ENCODE measurements at regions not wholly inside any gene's neighbourhood (a gene's known extent, or its start where the extent isn't known, plus 50 kb on each side); places are given as distances from the start of the nearest gene placed in this dataset.
"Not testable (repeated sequence)": the region's sequence is repeated elsewhere in the genome, so short reads cannot be mapped to it uniquely, and the experiment has no call there.

DNA sequence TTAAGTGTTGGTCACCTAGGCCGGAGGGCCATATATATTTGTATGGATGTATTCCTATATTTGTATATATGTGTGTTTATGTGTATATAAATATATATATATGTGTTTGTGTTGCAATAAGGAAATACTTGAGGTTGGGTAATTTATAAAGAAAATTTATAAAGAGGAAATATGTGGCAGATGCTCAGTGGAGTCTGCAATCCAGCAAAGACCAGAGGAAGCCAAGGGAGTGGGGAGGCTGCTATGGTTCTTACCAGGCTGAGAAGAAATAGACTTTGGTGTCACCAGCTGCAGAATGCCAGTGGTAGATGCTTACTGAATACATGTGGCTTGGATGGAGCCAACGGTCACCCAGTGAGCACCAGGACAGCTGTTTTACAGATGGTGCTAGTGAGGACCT, 97.4 kb upstream of the ELOVL5 start:
- no peak for DNase-seq

DNA sequence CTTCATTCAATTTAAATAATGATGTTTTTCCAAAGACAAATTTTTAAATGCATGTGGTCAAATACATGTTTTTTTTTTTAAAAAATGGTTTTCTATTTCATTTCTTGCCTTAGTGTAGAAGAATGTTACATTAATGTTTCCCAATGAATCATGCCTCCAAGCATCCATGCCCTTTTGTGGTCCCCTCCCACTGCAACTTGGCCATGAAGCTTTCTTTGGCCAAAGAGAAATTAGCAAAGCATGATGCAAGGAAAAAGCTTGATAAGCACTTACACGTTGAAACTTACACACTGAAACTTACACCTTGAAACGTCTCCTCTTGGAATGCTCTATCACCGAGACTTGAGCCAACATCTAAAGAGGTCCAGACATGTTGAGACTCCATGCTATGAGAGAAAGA, 93.0 kb upstream of the ELOVL5 start:
- DNase-seq = no peak

DNA sequence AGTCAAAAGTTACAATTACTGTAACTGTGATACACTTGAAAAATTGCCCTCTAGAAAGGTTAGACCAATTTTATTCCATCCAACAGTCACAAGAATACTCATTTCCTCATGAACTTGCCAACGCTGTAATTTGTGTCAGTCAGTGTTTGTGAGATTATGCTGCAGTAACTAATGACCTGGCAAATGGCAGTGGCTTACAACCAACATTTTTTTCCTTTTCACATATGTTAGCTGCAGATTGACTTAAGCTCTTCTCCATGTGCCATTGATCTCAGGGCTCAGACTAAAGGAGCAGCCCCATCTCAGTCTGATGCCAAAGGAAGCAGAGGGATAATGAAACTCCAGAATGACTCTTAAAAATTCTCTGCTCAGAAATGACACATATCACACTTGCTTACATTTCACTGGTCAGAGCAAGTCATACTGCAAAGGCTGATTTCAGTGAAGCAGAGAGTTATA, 92.3 kb upstream of the ELOVL5 start:
- no peak for DNase-seq

DNA sequence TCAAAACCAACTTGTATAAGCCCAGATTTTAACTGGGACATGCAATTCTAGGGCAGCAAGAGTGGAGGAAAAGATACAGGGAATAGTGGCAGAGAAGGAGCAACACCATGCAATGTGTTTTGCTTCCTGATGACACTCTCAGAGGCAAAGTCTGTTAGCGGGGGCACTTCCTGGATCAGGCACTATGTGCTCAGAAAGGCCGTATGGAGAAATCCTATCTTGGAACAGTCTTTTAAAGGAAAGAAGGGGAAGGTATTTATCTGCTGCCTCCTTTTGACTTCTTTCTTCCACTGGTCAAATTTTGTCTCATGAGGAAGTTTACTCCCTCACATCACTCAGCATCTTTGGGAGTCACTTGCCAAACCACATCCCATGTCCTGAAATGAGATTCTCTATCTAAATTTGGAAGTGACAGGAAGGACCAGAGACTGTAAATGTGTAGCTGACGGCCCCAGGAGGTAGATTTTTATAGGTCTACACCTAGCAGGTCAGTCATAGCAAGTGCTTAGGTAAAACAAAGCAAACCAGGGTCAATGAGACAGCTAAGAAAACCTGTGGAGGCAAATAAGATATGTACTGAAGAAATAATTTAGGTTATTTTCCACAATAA, 91.7 kb upstream of the ELOVL5 start:
- no peak for DNase-seq

DNA sequence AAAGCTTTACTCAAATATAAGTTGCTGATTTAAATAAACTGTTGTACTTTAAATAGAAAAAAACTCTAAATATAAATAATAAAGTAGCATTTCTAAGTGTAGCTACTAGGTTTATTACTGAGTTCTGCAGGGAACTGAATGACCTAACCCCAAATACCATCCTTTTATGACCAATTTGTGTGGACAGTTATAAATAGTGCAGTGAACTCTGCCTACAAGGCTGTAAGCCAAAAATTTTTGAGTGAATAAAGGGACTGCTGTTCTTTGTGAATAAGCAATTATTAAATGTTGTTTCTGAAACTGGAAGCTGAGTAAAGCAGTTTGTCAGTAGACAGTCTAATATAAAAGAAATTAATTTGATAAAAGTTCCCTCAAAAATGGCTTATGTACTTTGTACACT, 90.8 kb upstream of the ELOVL5 start:
- no peak for DNase-seq

DNA sequence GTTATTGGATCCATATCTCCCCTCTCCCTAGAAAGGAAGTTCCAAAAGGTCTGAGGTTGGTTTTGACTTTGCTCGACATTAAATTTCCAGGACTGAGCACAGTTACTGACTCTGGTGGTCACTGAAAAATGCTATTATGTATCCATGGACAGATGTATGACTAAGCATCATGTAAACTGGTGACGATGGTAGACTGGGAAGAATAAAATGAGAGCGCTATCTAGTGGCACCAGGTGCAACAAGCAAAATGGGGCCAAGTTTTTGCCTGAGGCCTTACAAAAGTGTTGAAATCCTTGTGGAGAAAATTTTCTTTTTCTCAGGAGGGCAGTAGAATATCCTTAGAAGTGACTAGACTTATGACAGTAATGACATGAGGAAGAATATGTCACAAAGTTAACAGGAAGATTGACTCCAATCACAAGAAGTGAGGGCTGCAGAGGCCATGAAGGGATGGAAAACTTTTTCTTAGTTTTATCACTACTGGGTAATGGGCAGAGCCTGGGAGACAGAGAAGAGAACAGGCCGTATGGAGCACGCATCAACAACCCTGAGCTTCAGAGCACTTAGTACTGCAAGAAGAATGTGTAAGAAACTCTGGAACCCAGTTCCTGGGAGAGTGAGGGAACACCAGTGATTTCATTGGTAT, 88.9 kb upstream of the ELOVL5 start:
- peak; percentile 49 to 58 for DNase-seq

DNA sequence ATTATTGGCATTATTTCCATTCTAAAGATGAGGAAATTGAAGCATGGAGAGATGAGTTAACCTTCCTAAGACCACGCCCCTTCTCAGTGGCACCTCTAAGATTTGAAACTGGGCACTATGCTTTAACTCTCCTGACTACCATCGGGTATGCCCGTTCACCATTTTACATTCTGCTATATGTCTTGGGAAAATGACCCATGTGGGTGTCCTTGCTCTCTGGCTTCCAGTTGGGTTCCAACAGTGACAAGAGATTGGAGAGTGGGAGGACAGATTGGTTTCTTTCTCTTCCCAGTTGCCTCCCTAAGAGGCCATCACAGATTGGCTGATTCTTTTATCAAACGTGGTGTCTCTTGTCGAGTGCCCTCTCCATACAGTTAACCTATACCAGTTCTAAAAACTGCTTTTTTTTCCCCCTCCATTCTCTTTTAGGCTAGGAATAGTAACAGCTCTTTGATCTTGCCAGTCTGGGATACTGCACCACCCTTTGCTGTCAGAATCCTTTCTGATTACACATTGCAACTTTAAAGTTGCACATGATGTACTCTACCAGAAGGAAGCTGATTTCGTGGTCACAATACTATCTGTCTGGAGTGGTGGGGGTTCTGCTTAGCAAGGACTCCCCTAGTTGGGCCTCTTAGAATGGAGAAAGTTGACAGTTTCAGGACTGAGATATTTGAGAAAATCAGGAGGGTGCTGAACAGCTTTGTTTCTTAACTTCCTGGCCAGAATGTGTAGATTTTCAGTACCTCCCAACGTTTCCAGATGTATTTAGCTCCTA, 88.0 kb upstream of the ELOVL5 start:
- no peak for DNase-seq

DNA sequence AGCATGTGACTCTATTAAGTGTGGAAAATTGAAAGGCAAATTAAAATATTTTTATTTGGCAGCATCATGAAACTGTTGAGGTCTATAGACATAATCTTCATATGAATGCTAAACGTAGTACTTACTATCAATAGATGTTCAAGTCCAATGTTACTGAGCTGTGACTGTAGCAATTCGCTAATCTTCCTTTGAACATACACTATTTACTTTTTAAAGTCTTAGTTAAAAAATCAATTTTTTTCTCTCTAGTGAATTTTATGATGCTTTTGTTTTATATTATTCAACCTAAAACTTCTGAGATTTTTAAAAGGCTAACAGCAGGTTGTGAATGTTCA, 85.2 kb upstream of the ELOVL5 start:
- no peak for DNase-seq

DNA sequence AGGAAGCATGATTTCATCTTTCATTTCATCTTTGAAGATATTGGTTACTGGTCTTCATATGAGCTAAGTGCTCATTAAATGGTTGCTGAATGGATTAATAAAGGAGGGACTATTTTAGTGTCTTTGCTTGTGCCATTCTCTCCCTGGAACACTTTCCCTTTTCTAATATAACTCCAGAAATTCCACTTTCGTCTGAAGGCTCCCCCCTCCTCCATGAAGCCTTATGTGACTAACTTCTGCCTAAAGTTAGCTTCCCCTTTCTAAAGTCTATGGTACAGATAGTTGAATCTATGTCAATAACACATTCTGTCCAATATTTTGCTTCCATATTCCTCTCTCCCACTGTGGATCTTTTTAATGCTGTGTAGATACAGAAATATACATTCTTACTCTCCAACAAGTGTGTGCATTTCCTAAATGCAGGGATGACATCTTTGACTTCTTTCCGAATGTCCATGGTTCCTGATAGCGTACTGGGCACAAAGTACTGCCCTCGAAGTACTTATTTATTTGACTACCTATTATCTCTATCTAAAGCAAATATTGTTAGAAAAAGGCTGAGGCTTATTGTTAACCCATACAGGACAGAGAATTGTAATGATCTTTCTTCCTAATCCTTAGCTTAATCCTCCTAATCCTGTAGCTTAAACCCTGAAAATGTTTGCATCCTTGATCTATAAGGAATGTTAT, 84.7 kb upstream of the ELOVL5 start:
- no peak for DNase-seq

DNA sequence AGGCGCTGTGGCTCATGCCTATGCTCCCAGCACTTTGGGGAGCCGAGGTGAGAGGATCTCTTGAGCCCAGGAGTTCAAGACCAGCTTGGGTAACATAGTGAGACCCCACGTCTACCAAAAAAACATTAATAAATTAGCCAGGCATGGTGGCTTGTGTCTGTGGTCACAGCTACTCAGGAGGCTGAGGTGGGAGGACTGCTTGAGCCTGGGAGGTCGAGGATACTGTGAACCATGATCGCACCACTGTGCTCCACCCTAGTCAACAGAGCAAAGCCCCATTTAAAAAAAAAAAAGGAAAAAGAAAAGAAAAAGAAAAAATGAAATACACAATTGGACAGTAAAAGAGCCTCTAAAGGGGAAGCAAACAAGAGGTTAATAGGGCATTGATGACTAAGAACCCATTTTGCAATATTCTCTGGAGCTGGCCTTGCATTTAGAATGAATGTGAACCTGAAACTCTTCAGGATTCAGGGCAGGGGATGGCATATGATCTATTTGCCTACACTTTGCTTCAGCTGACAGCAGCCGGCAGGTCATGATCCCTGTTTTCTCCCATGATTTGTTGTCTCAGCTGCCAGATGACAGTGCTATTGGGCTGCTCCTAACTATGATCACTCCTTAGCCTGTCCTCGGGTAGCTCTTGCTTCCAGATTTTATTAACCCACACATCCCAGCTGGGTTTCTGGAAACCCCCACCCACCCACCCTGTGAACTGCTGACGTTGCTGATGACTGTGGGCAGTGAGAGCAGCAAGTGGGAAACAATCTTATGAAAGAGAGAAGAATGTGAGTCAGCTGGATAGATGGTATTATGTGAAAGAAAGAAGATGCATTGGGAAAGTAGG, 83.8 kb upstream of the ELOVL5 start:
- no peak for DNase-seq

DNA sequence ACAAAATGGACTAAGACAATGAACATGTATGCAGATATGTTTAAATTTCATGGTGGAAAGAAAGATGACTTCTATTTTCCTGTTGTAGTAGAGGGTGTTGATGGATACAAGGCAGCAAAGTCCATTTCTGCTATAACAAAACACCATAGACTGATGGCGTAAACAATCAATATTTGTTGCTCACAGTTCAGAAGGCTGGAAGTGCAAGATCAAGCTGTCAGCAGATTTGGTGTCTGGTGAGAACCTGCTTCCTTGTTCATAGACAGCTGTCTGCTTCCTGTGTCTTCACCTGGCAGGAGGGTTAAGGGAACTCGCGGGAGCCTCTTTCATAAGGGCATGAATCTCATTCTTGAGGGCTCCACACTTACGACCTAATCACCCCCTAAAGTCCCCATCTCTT, 83.0 kb upstream of the ELOVL5 start:
- DNase-seq = no peak

DNA sequence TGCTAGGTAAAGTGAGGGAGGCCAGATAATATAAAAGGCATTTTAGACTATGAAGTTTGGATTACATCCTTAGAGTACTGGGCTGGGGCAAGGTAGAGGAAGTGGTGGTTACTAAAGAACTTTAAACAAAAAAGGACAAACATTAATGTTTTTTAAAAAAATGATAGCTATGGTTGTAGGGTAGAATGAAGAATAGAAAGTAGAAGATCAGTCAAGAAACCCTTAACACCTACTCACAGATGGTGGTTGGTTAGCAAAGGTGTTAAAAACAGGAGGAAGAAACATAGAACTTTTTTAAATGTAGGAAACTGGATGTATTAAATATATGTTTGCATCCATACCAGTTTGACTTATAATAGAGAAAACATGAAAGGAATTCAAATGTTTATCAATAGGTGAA, 80.7 kb upstream of the ELOVL5 start:
- DNase-seq = no peak

DNA sequence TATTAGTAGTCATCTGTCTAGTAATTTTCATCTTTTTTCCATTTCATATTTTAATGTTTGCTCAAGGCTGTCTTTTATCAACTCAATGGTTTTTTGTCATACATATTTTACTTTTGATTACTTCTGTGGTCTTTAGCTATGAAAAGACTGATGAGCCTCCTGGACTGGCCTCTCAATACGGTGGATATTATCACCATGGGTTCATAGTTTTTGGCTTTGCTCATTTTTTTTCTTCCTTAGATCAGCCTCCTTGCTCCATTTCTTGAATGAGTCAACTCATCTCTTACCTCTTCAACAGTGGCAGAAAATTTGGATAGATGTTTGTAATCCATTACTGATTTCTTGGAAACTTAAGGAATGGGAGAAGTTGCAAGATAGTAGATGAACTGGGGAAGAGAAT, 80.1 kb upstream of the ELOVL5 start:
- DNase-seq = no peak

DNA sequence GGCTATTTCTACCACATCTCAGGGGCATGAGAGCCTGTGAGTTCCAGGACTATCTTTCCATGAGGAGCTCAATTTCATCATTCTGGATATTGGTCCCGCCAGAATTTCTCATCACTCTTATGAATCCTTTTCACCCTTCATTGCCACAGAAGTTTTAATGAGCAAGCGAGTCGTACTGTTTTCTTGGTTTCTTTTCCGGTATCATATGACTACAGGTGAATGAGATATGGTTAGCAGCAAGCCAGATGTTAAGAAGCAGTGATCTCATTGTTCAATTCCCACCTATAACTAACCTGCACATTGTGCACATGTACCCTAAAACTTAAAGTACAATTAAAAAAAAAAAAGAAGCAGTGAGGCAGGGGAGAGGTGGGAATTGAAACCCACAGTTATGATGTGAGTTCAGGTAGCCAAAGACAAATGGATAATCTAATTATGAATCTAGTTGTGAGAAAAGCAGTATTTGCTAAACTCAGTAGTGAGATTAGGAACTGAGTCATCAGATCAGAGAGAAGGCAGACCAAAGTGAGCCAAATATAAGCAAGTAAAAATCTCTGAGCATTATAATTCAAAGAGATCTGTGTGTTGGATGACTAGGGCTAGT, 78.0 kb upstream of the ELOVL5 start:
- no peak for DNase-seq

DNA sequence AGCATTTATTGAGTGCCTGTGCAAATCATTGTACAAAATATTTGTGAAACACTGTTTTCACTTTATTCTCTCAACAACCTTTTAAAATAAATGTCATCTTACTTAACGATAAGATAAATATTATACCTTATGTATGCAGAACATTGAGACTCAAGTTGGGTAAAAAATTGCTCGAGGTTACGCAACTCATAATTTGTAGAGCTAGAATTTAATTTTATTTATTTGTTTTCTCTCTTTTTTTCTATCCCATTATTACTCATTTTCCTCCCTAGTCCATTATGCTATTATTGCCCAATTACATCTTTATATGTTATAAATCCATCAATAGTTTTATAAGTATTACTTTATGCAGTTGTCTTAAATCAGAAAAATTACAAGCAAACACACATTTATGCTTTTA, 77.4 kb upstream of the ELOVL5 start:
- DNase-seq = no peak

DNA sequence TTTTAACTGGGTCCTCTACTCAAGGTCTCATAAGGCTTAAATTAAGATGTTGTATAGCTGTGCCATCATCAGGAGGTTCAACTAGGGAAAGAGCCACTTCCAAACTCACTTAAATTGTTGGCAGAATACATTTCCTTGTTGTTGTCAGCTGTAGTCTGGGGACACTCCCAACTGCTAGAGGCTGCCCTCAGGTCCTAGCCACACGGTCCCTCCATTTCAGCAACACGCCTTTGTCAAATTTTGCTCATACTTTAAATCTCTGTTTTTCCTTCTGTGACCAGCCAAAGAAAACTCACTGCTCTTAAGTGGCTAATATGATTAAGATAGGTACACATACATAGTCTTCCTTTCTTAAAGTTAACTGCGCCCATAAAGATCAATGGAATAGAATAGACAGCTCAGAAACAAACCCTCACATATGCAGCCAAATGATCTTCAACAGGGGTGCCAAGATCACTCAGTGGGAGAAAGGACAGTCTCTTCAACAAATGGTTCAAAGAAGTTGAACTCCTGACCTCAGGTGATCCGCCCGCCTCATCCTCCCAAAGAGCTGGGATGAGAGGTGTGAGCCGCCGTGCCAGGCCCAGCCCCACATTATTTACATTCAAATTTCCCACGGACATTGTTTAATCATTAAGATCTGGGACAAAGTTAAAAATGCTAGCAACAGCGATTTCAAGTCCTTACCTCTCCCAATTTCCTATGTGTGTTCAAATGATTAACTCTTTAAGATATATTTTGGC, 76.4 kb upstream of the ELOVL5 start:
- no peak for DNase-seq

DNA sequence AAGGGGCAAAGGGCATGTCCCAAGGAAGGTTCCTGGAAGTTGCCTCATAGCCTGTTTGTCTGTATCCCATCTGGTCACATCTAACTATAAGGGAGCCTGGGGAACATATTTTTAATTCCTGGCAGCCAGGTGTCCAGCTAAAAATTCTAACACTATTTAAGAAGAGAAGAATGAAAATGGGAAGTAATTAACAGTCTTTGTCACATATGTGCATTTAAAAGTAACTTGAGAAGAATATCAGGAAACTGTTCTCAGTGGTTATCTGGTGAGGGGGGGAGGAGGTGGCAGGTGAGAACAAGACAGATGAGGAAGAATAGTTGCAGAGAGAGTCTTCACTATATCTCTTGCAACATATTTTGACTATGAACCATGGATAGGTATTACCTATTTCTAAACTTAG, 75.5 kb upstream of the ELOVL5 start:
- DNase-seq = no peak

DNA sequence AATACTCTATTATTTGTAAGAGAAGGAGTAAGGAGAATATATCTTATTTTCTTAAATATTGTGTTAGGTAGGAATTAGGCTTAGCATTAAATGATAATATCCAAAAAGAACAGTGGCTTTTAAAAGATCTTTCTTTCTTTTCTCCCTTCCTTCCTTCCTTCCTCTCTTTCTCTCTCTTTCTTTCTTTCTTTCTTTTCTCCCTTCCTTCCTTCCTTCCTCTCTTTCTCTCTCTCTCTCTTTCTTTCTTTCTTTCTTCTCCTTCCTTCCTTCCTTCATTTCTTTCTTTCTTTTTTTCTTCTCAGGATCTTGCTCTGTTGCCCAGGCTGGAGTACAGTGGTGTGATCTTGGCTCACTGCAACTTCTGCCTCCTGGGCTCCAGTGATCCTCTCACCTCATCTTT, 74.8 kb upstream of the ELOVL5 start:
- not testable (repeated sequence) for DNase-seq

DNA sequence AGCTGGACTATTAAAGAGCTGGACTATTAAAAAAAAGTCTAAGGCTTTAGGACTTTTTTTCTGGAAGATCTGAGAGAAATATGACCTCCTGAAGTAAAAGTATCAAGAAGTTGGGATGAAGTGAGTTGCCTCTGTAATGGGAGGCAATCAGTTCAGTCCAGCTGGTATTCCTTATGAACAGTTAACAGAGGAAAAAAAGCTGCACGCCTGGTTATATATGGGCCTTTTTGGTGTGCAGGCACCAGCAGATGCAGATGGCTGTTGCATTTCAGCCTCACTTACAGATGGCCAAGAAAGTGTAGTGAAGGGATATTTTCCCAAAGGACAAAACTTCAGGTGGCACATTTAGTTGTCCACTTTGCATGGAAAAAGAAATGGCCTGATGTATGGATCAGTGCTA, 70.3 kb upstream of the ELOVL5 start:
- no peak for DNase-seq

DNA sequence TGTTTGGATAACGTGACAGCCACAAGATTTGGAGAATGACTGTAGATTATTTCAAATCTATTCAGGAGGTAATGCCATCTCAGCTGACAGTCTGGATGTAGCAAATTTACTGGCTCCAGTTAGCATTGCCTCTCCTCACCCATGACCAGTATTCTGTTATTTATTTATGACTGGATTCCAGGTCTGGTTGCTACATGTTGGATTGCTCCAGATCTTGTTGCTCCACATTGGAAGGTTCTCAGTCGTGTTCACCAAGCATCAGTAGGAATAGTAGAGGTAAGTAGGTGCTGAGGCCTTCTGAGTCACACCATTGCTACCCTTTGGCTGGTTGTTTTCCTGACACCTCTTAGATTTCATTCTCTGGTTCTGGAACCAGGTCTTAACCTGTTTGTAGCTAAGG, 69.5 kb upstream of the ELOVL5 start:
- DNase-seq = no peak

DNA sequence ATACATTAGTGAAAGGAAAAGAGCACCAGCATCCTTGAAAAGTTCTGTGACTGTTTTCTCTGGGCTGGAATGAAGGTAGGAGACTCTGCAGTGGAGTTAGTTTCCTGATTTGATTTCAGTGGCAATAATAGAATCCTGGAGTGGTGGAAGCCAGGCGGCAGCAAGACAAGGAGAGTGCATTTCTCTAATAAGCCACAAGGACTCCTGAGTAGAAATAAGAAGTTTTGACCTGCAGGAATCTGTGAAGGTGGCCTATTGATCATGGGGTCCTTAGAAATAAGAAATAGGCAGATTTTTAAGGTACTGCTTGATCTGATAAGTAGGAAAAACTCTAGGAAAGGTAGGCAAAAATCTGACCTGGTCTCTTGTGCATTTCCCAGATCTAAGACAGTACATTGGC, 68.4 kb upstream of the ELOVL5 start:
- no peak for DNase-seq

DNA sequence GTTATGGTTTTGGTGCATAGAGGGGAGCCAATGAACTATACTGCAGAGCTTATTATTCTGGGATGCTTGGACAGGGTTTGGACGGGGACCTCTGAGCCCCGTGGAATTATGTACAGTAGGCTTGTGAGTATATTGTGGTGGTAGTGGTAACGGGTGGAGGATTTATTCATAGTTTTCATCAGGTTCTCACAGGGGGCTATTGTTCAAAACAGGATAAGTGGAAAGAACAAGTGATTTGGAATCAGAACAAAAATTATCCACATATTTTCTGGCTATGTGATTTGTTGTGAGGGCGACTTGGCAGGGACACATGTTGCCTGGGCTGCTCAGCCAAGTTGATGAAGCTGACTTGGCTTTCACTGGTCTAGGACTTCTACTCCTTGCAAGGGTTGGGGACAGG, 64.6 kb upstream of the ELOVL5 start:
- no peak for DNase-seq
